ENCODE measurements at regions not wholly inside any gene's neighbourhood (a gene's known extent, or its start where the extent isn't known, plus 50 kb on each side); places are given as distances from the start of the nearest gene placed in this dataset.

DNA sequence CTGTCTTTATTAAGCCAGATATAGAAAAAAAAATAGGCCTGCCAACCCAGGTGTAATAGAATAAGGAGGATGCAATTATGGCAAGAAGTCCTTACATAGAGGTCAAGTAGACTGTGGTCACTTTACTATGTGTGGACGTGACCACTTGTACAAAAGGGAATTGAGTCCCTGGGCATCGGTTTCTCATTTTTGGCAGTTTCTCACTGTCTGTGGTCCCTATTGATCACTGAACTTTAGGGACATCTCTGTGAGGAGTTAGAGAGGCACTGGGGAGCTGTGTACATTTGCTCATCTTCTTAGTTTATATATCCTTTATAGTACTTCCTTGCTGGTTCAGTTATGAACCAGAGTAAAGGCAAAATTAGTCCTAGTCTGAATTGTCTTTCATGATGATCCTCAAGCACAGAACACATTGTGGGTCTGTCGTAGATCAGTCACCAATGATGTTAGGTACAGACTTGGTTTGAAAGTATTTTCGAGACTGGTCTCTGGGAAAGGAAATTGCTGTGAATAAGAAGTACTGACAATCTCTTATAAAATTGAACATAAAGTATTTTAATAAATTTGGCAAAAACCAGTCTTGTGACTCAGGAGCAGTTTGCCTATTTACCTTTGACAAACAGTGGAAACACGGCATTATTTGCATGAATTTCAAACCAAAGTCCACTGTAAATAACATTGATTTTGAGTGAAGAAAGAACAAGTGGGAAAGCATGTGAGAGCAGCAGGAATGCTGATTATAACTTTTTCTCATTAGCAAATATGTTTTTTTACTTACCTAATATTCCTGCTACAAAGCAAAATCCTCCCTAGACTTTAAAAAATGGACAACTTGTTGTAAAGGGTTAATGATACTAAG is 218.9 kb upstream of the DPH6 start:
- TF ChIP-seq POLR2AphosphoS5 (IDR thresholded peaks at IDR 0.05), result no peak
- TF ChIP-seq CTCF (IDR thresholded peaks at IDR 0.05), result no peak
- no peak for TF ChIP-seq POLR2A (IDR thresholded peaks at IDR 0.05)
